OCI-LY1 (cell line): ENCODE measurements at regions not wholly inside any gene's neighbourhood (a gene's known extent, or its start where the extent isn't known, plus 50 kb on each side); places are given as distances from the start of the nearest gene placed in this dataset.
"Not testable (repeated sequence)": the region's sequence is repeated elsewhere in the genome, so short reads cannot be mapped to it uniquely, and the experiment has no call there.

ENCODE experiments used
- H2AFZ ChIP-seq: fragments of 200-600 bp; sonication (generic), shearing (Covaris generic); 2 replicates; pipeline ENCODE4 v1.6.0; 2014; ENCODE audit warnings: antibody characterized with exemption, mild to moderate bottlenecking, low read length
- H3F3A ChIP-seq: fragments of 200-600 bp; sonication (generic), shearing (Covaris generic); 2 replicates; pipeline ENCODE4 v1.6.0; 2014; ENCODE audit warnings: mild to moderate bottlenecking, antibody characterized with exemption, low read length, moderate library complexity; ENCODE audit not compliant: insufficient read depth
- H3K27ac ChIP-seq: fragments of 200-600 bp; sonication (generic); 2 replicates; pipeline ENCODE4 v1.5.1; 2014; ENCODE audit warnings: low read length, mixed run types, mild to moderate bottlenecking, low read depth; ENCODE audit not compliant: poor library complexity, severe bottlenecking
- H3K27me3 ChIP-seq: fragments of 200-600 bp; sonication (generic); 2 replicates; pipeline ENCODE4 v1.6.0; 2014; ENCODE audit warnings: antibody characterized with exemption, mild to moderate bottlenecking, low read length, moderate library complexity; ENCODE audit not compliant: insufficient read depth
- H3K36me3 ChIP-seq: fragments of 200-600 bp; sonication (generic); 2 replicates; pipeline ENCODE4 v1.6.1; 2014; ENCODE audit warnings: mild to moderate bottlenecking, antibody characterized with exemption, low read length, moderate library complexity, mixed read lengths; ENCODE audit not compliant: insufficient read depth
- H3K4me1 ChIP-seq: fragments of 200-600 bp; sonication (generic); 2 replicates; pipeline ENCODE4 v1.5.1; 2014; ENCODE audit warnings: mild to moderate bottlenecking, low read length, moderate library complexity; ENCODE audit not compliant: insufficient read depth, severe bottlenecking
- H3K4me2 ChIP-seq: fragments of 200-600 bp; sonication (generic), shearing (Covaris generic); 2 replicates; pipeline ENCODE4 v1.6.1; 2014; ENCODE audit warnings: low read length
- H3K4me3 ChIP-seq: fragments of 200-600 bp; sonication (generic); 2 replicates; pipeline ENCODE4 v1.5.1; 2014; ENCODE audit warnings: low read length, low read depth, mild to moderate bottlenecking, mixed read lengths; ENCODE audit not compliant: poor library complexity, severe bottlenecking
- H3K79me2 ChIP-seq: fragments of 200-600 bp; shearing (Covaris generic); 2 replicates; pipeline ENCODE4 v1.6.1; 2016; ENCODE audit warnings: mixed run types, low read length, mixed read lengths; ENCODE audit not compliant: insufficient read depth
- H3K9ac ChIP-seq: fragments of 200-600 bp; sonication (generic), shearing (Covaris generic); 2 replicates; pipeline ENCODE4 v1.6.1; 2014; ENCODE audit warnings: mild to moderate bottlenecking, low read length, mixed read lengths
- H3K9me2 ChIP-seq: fragments of 200-600 bp; sonication (generic), shearing (Covaris generic); 2 replicates; pipeline ENCODE4 v1.6.1; 2014; ENCODE audit warnings: low read depth, mild to moderate bottlenecking, low read length, mixed read lengths
- H3K9me3 ChIP-seq: fragments of 200-600 bp; shearing (Covaris generic); 2 replicates; pipeline ENCODE4 v1.6.1; 2014; ENCODE audit warnings: low read length, mixed read lengths
- H4K20me1 ChIP-seq: fragments of 200-600 bp; sonication (generic), shearing (Covaris generic); 2 replicates; pipeline ENCODE4 v1.6.0; 2016; ENCODE audit warnings: mild to moderate bottlenecking, low read length; ENCODE audit not compliant: insufficient read depth
- EZH2 ChIP-seq: fragments of 200-600 bp; sonication (generic), shearing (Covaris generic); IDR thresholded peaks from 2 replicates; pipeline ENCODE4 v1.8.0; 2017; ENCODE audit warnings: borderline replicate concordance, mixed run types, mild to moderate bottlenecking, antibody characterized with exemption, low read length, moderate library complexity, mixed read lengths
- TF ChIP-seq, protein P1 (sequence below): fragments of 200-600 bp; sonication (generic), shearing (Covaris generic); IDR thresholded peaks from 2 replicates; pipeline ENCODE4 v1.5.1; 2017; ENCODE audit warnings: mild to moderate bottlenecking, antibody characterized with exemption, low read length, moderate library complexity, mixed read lengths

GRCh38 chr14:43522191-43522590 lies 984.9 kb downstream of the FSCB start:
- H3K79me2 ChIP-seq = no peaks in the 10 kb centered on the region
- TF ChIP-seq EZH2 = no peak
- TF ChIP-seq, protein P1, sequence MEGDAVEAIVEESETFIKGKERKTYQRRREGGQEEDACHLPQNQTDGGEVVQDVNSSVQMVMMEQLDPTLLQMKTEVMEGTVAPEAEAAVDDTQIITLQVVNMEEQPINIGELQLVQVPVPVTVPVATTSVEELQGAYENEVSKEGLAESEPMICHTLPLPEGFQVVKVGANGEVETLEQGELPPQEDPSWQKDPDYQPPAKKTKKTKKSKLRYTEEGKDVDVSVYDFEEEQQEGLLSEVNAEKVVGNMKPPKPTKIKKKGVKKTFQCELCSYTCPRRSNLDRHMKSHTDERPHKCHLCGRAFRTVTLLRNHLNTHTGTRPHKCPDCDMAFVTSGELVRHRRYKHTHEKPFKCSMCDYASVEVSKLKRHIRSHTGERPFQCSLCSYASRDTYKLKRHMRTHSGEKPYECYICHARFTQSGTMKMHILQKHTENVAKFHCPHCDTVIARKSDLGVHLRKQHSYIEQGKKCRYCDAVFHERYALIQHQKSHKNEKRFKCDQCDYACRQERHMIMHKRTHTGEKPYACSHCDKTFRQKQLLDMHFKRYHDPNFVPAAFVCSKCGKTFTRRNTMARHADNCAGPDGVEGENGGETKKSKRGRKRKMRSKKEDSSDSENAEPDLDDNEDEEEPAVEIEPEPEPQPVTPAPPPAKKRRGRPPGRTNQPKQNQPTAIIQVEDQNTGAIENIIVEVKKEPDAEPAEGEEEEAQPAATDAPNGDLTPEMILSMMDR = no peak
- H3K27ac ChIP-seq = no peak overlapping the region

DNA sequence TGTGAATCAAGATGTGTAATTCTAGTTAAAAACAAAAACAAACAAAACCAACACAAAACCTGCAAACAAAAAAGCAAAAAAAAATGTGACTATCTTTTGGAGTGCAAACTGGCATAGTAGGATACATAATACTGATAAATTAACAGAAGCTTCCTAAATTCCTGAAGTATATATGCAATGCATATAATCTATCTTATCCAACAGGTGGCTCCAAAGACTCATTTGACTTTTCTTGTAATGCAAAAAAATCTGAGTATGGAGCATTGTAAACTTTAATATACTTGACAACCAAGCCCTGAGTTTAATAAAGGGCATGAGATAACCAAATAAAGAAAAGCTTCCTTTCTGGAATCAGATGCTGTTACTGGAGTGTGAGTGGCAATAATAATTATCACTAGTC lies 1003.6 kb downstream of the FSCB start:
- Histone ChIP-seq H3K9ac (no peak overlapping the region), H3K27me3 (no peaks in the 10 kb centered on the region), H3K9me3 (no peaks in the 10 kb centered on the region), H3K4me1 (no peaks in the 10 kb centered on the region), H3K4me3 (no peak overlapping the region), H3K4me2 (no peak overlapping the region), H3K27ac (no peak overlapping the region), H3K9me2 (no peaks in the 10 kb centered on the region), H3K79me2 (no peaks in the 10 kb centered on the region), H2AFZ (no peak overlapping the region), H3K36me3 (no peaks in the 10 kb centered on the region), H3F3A (no peaks in the 10 kb centered on the region), H4K20me1 (no peaks in the 10 kb centered on the region)
- TF ChIP-seq, protein P1 = peak; percentile 13; the same call in 1 of the 2 replicates
- TF ChIP-seq EZH2 = no peak

More at GRCh38 chr14:43522191-43522590, 984.9 kb downstream of the FSCB start:
- Histone ChIP-seq H3K36me3 (no peaks in the 10 kb centered on the region), H3K4me1 (no peaks in the 10 kb centered on the region), H3K27me3 (no peaks in the 10 kb centered on the region), H3K4me3 (no peak overlapping the region), H3K9me3 (no peaks in the 10 kb centered on the region), H3K4me2 (no peak overlapping the region), H4K20me1 (no peaks in the 10 kb centered on the region), H3K9me2 (no peaks in the 10 kb centered on the region), H2AFZ (no peak overlapping the region), H3K9ac (no peak overlapping the region), H3F3A (no peaks in the 10 kb centered on the region)

GRCh38 chr14:43492359-43492758 lies 1014.7 kb downstream of the FSCB start:
- not testable (repeated sequence) for H3K79me2 ChIP-seq, H3K27me3 ChIP-seq, H3F3A ChIP-seq, H3K9me3 ChIP-seq, H3K4me2 ChIP-seq, H3K36me3 ChIP-seq, H3K9me2 ChIP-seq, H3K4me3 ChIP-seq, H3K27ac ChIP-seq, H3K9ac ChIP-seq, H4K20me1 ChIP-seq, H2AFZ ChIP-seq, H3K4me1 ChIP-seq

DNA sequence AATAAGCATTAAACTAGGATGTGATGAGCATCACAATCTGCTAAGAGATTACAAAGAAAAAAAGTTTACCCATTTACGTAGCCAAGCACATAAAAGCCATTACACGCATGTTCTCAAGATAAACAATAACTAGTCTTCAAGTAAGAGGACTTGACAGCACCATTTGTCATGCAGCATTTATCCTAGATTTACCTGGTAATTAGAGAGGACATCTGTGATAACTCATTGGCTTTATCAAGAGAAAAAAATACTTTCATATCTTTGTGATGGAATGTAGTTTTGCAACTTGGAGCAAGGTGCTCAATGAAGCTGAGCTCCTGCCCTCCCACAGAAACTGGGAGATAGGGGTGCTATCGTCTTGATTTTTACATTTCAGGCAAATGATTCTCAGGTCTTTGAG lies 1023.7 kb downstream of the FSCB start:
- Histone ChIP-seq H3K4me2 (no peak overlapping the region), H3K4me1 (no peaks in the 10 kb centered on the region), H3K27me3 (no peaks in the 10 kb centered on the region), H3K79me2 (no peaks in the 10 kb centered on the region), H3F3A (no peaks in the 10 kb centered on the region), H3K4me3 (no peak overlapping the region), H4K20me1 (no peaks in the 10 kb centered on the region), H3K36me3 (no peaks in the 10 kb centered on the region), H3K27ac (no peak overlapping the region), H3K9me2 (no peaks in the 10 kb centered on the region), H3K9ac (no peak overlapping the region), H3K9me3 (no peaks in the 10 kb centered on the region), H2AFZ (no peak overlapping the region)
- no peak for TF ChIP-seq EZH2
- TF ChIP-seq, protein P1 = no peak
